Mucosa of descending colon (tissue), 3 donors: ENCODE measurements at regions not wholly inside any gene's neighbourhood (a gene's known extent, or its start where the extent isn't known, plus 50 kb on each side); places are given as distances from the start of the nearest gene placed in this dataset.
"Not testable (repeated sequence)": the region's sequence is repeated elsewhere in the genome, so short reads cannot be mapped to it uniquely, and the experiment has no call there.

Experiments
- ATAC-seq: fragments of 200-7000 bp; cut with Tn5 transposase; one replicate; pipeline ENCODE4 v1.9.1; 2020; ENCODE audit warnings: mild to moderate bottlenecking, moderate library complexity
- DNase-seq, 3 donors: peaks; one replicate each; pipeline ENCODE4 v3.0.0-alpha.2; 2020
- H3K36me3 ChIP-seq: fragments of 200-600 bp; one replicate; pipeline ENCODE4 v1.8.0; 2021; ENCODE audit warnings: low read depth, mild to moderate bottlenecking
- H3K4me1 ChIP-seq: fragments of 200-600 bp; one replicate; pipeline ENCODE4 v1.8.0; 2021; ENCODE audit warnings: low read depth, mild to moderate bottlenecking
- H3K4me3 ChIP-seq: fragments of 200-600 bp; one replicate; pipeline ENCODE4 v1.8.0; 2021; ENCODE audit warnings: mild to moderate bottlenecking
- H3K9me3 ChIP-seq: fragments of 200-600 bp; one replicate; pipeline ENCODE4 v1.8.0; 2021; ENCODE audit warnings: mild to moderate bottlenecking
- CTCF ChIP-seq: fragments of 200-600 bp; IDR thresholded peaks from one replicate; pipeline ENCODE4 v1.8.0; 2022; ENCODE audit warnings: antibody characterized with exemption, mild to moderate bottlenecking
- intact Hi-C, 2 donors: fragments of 100-400 bp; cut with DNase I in 1 of 2; cut with micrococcal nuclease in 1 of 2; formaldehyde crosslinking; loops; one replicate each; pipeline versions ENCODE4 v1.11.0 to v1.11.1; 2022; cut with DNase I, micrococcal nuclease
- donor health status: DM: no; HTN: no; CAD: no; lungs with moderate emphysema.
- donor health status: DM: no; HTN: no; CAD: no.
- donor health status: DM: no; HTN: yes; CAD: no.

GRCh38 chr16:25566183-25566582 lies 125.6 kb upstream of the HS3ST4 start:
- no peak overlapping the region for H3K4me3 ChIP-seq
- no peak for ATAC-seq
- no peaks in the 10 kb centered on the region for H3K36me3 ChIP-seq
- DNase-seq: no peak
- peaks cover 2% of the 10 kb centered on the region for H3K9me3 ChIP-seq
- TF ChIP-seq CTCF: no peak
- intact Hi-C loops: no loop called here
- H3K4me1 ChIP-seq: no peaks in the 10 kb centered on the region

- TF ChIP-seq CTCF: no peak
- Histone ChIP-seq H3K4me1 (no peaks in the 10 kb centered on the region), H3K4me3 (no peak overlapping the region), H3K36me3 (no peaks in the 10 kb centered on the region), H3K9me3 (peaks cover 6% of the 10 kb centered on the region)
- DNase-seq (no peak), ATAC-seq (no peak)
- intact Hi-C loops: no loop called here
Measured at GRCh38 chr16:25563700-25564099, 128.1 kb upstream of the HS3ST4 start.

GRCh38 chr16:25561723-25562122 lies 130.0 kb upstream of the HS3ST4 start:
- H3K4me1 ChIP-seq, ATAC-seq, DNase-seq, H3K4me3 ChIP-seq, H3K36me3 ChIP-seq, intact Hi-C loops, H3K9me3 ChIP-seq: not testable (repeated sequence)

GRCh38 chr16:25556968-25557312 lies 134.8 kb upstream of the HS3ST4 start:
- ATAC-seq, H3K4me3 ChIP-seq, intact Hi-C loops, H3K4me1 ChIP-seq, H3K9me3 ChIP-seq, DNase-seq, H3K36me3 ChIP-seq: not testable (repeated sequence)

- ATAC-seq, intact Hi-C loops, DNase-seq: not testable (repeated sequence)
Measured at GRCh38 chr16:25556289-25556967, 135.3 kb upstream of the HS3ST4 start.

GRCh38 chr16:25553711-25554436 lies 137.9 kb upstream of the HS3ST4 start:
- no peak for DNase-seq
- no peaks in the 10 kb centered on the region for H3K9me3 ChIP-seq
- H3K36me3 ChIP-seq: no peaks in the 10 kb centered on the region
- TF ChIP-seq CTCF: no peak
- intact Hi-C loops: no loop called here
- no peak for ATAC-seq
- no peak overlapping the region for H3K4me3 ChIP-seq
- H3K4me1 ChIP-seq: no peaks in the 10 kb centered on the region

More at GRCh38 chr16:25556289-25556967, 135.3 kb upstream of the HS3ST4 start:
- H3K4me3 ChIP-seq, H3K36me3 ChIP-seq, H3K4me1 ChIP-seq, H3K9me3 ChIP-seq: not testable (repeated sequence)

GRCh38 chr16:25550647-25551046 lies 141.1 kb upstream of the HS3ST4 start:
- no peak for TF ChIP-seq CTCF
- intact Hi-C loops: no loop called here

More at GRCh38 chr16:25550647-25551046, 141.1 kb upstream of the HS3ST4 start:
- DNase-seq (no peak), ATAC-seq (no peak)
- Histone ChIP-seq H3K4me1 (no peaks in the 10 kb centered on the region), H3K4me3 (no peak overlapping the region), H3K9me3 (no peaks in the 10 kb centered on the region), H3K36me3 (no peaks in the 10 kb centered on the region)
